ENCODE measurements at regions not wholly inside any gene's neighbourhood (a gene's known extent, or its start where the extent isn't known, plus 50 kb on each side); places are given as distances from the start of the nearest gene placed in this dataset.
"Not testable (repeated sequence)": the region's sequence is repeated elsewhere in the genome, so short reads cannot be mapped to it uniquely, and the experiment has no call there.

GRCh38 chr1:146777826-146778602, 160.1 kb upstream of the NBPF12 start:
- ATAC-seq (peak; percentile 86), DNase-seq (peak; percentile 65 to 81 (median 69))
- H3K4me3 ChIP-seq; H3K4me1 ChIP-seq; H3K36me3 ChIP-seq (replicated peaks in 1 of 2; ENCODE audit: insufficient read depth in 1 of 2, low read depth in 2 of 2); H3K27me3 ChIP-seq; intact Hi-C loops (cut with DNase I); H3K27ac ChIP-seq; H3K9me3 ChIP-seq: not testable (repeated sequence)
- 11 to 16% methylated on average over 7 of the region's 13 CpGs for WGBS, 2 donors

GRCh38 chr1:146774988-146775387, 163.1 kb upstream of the NBPF12 start:
- H3K27ac ChIP-seq; intact Hi-C loops (cut with DNase I); H3K9me3 ChIP-seq; H3K4me1 ChIP-seq; H3K27me3 ChIP-seq; H3K4me3 ChIP-seq; H3K36me3 ChIP-seq (replicated peaks in 1 of 2; ENCODE audit: insufficient read depth in 1 of 2, low read depth in 2 of 2); ATAC-seq; DNase-seq: not testable (repeated sequence)
- WGBS, 2 donors: 0 to 72% methylated on average over 1 to 3 of the region's 6 CpGs

- H3K27me3 ChIP-seq; H3K27ac ChIP-seq; intact Hi-C loops (cut with DNase I); DNase-seq; H3K36me3 ChIP-seq (replicated peaks in 1 of 2; ENCODE audit: insufficient read depth in 1 of 2, low read depth in 2 of 2); ATAC-seq; H3K4me3 ChIP-seq; H3K9me3 ChIP-seq; H3K4me1 ChIP-seq: not testable (repeated sequence)
- 16 to 24% methylated on average over 7 of the region's 7 CpGs for whole genome bisulfite sequencing, 2 donors
Observed at GRCh38 chr1:146774271-146774670, 163.9 kb upstream of the NBPF12 start.

GRCh38 chr1:146771409-146771808, 166.7 kb upstream of the NBPF12 start:
- H3K4me1 ChIP-seq; DNase-seq; H3K4me3 ChIP-seq; H3K36me3 ChIP-seq (replicated peaks in 1 of 2; ENCODE audit: insufficient read depth in 1 of 2, low read depth in 2 of 2); ATAC-seq; H3K27me3 ChIP-seq; H3K27ac ChIP-seq; intact Hi-C loops (cut with DNase I); H3K9me3 ChIP-seq: not testable (repeated sequence)
- WGBS, 2 donors: 78 to 87% methylated on average over 15 to 16 of the region's 16 CpGs

GRCh38 chr1:146770998-146771397, 167.1 kb upstream of the NBPF12 start:
- H3K9me3 ChIP-seq; H3K36me3 ChIP-seq (replicated peaks in 1 of 2; ENCODE audit: insufficient read depth in 1 of 2, low read depth in 2 of 2); H3K27me3 ChIP-seq; H3K4me1 ChIP-seq; ATAC-seq; DNase-seq; H3K4me3 ChIP-seq; H3K27ac ChIP-seq; intact Hi-C loops (cut with DNase I): not testable (repeated sequence)
- no CpG with 5 or more reads among the region's 3 CpGs for WGBS, 2 donors

- peak; percentile 60 for ATAC-seq
- H3K4me1 ChIP-seq; H3K27ac ChIP-seq; DNase-seq; H3K9me3 ChIP-seq; H3K27me3 ChIP-seq; H3K36me3 ChIP-seq (replicated peaks in 1 of 2; ENCODE audit: insufficient read depth in 1 of 2, low read depth in 2 of 2); intact Hi-C loops (cut with DNase I); H3K4me3 ChIP-seq: not testable (repeated sequence)
- no CpG with 5 or more reads among the region's 5 CpGs for WGBS, 2 donors
Observed at GRCh38 chr1:146763234-146763633, 174.9 kb upstream of the NBPF12 start.

GRCh38 chr1:146756858-146757257, 181.3 kb upstream of the NBPF12 start:
- H3K9me3 ChIP-seq; ATAC-seq; H3K36me3 ChIP-seq (replicated peaks in 1 of 2; ENCODE audit: insufficient read depth in 1 of 2, low read depth in 2 of 2); H3K4me1 ChIP-seq; DNase-seq; H3K27me3 ChIP-seq; H3K4me3 ChIP-seq; H3K27ac ChIP-seq; intact Hi-C loops (cut with DNase I): not testable (repeated sequence)
- 49 to 70% methylated on average over 2 to 3 of the region's 4 CpGs for WGBS, 2 donors

- H3K4me1 ChIP-seq; intact Hi-C loops (cut with DNase I); H3K4me3 ChIP-seq; H3K27me3 ChIP-seq; H3K9me3 ChIP-seq; H3K27ac ChIP-seq; H3K36me3 ChIP-seq (replicated peaks in 1 of 2; ENCODE audit: insufficient read depth in 1 of 2, low read depth in 2 of 2): not testable (repeated sequence)
- WGBS, 2 donors: 29% methylated on average over 1 of the region's 3 CpGs; no CpG with 5 or more reads in 1 of the 2 donors
- peak in 2 of 4 donors; percentile 6 to 14 for DNase-seq
- peak; percentile 45 for ATAC-seq
Observed at GRCh38 chr1:146748686-146749085, 189.4 kb upstream of the NBPF12 start.

GRCh38 chr1:146731981-146732680, 206.0 kb upstream of the NBPF12 start:
- H3K4me3 ChIP-seq; H3K27ac ChIP-seq; H3K27me3 ChIP-seq; intact Hi-C loops (cut with DNase I); H3K9me3 ChIP-seq; DNase-seq; H3K4me1 ChIP-seq; H3K36me3 ChIP-seq (replicated peaks in 1 of 2; ENCODE audit: insufficient read depth in 1 of 2, low read depth in 2 of 2); ATAC-seq: not testable (repeated sequence)
- WGBS, 2 donors: 36 to 48% methylated on average over 9 of the region's 11 CpGs

GRCh38 chr1:146729642-146730344, 208.3 kb upstream of the NBPF12 start:
- WGBS, 2 donors: 48% methylated on average over 5 of the region's 9 CpGs; no CpG with 5 or more reads in 1 of the 2 donors
- H3K27me3 ChIP-seq; H3K4me1 ChIP-seq; H3K4me3 ChIP-seq; H3K9me3 ChIP-seq; H3K36me3 ChIP-seq (replicated peaks in 1 of 2; ENCODE audit: insufficient read depth in 1 of 2, low read depth in 2 of 2); ATAC-seq; H3K27ac ChIP-seq; DNase-seq; intact Hi-C loops (cut with DNase I): not testable (repeated sequence)

GRCh38 chr1:146715054-146715453, 223.1 kb upstream of the NBPF12 start:
- H3K9me3 ChIP-seq; H3K27ac ChIP-seq; ATAC-seq; H3K4me1 ChIP-seq; H3K4me3 ChIP-seq; H3K27me3 ChIP-seq; H3K36me3 ChIP-seq (replicated peaks in 1 of 2; ENCODE audit: insufficient read depth in 1 of 2, low read depth in 2 of 2); DNase-seq; intact Hi-C loops (cut with DNase I): not testable (repeated sequence)
- WGBS, 2 donors: no CpG with 5 or more reads among the region's 1 CpG
